HG03521 (cell line): ENCODE measurements at regions not wholly inside any gene's neighbourhood (a gene's known extent, or its start where the extent isn't known, plus 50 kb on each side); places are given as distances from the start of the nearest gene placed in this dataset.
"Not testable (repeated sequence)": the region's sequence is repeated elsewhere in the genome, so short reads cannot be mapped to it uniquely, and the experiment has no call there.

Experiments used
- ATAC-seq: cut with Tn5 transposase; IDR thresholded peaks from one replicate; pipeline ENCODE4 v1.9.1; 2021; ENCODE audit warnings: mild to moderate bottlenecking, moderate library complexity; ENCODE audit not compliant: unreplicated experiment

- ATAC-seq, result no peak
These were observed 151.5 kb upstream of the ATXN1 start for GRCh38 chr6:16912756-16913155.

- ATAC-seq, result no peak
These were observed 149.8 kb upstream of the ATXN1 start for GRCh38 chr6:16911088-16911487.

GRCh38 chr6:16909658-16910360, 148.5 kb upstream of the ATXN1 start:
- no peak for ATAC-seq

GRCh38 chr6:16907991-16908390, 146.7 kb upstream of the ATXN1 start:
- no peak for ATAC-seq

- no peak for ATAC-seq
These were observed 143.7 kb upstream of the ATXN1 start for GRCh38 chr6:16904957-16905356.

GRCh38 chr6:16903470-16903869, 142.2 kb upstream of the ATXN1 start:
- ATAC-seq, result no peak

- no peak for ATAC-seq
These were observed 141.2 kb upstream of the ATXN1 start for GRCh38 chr6:16902502-16902901.

- ATAC-seq, result no peak
These were observed 140.5 kb upstream of the ATXN1 start for GRCh38 chr6:16901782-16902181.

- ATAC-seq, result no peak
These were observed 140.0 kb upstream of the ATXN1 start for GRCh38 chr6:16901306-16901705.

GRCh38 chr6:16898640-16899396, 137.6 kb upstream of the ATXN1 start:
- ATAC-seq, result no peak

- no peak for ATAC-seq
These were observed 136.4 kb upstream of the ATXN1 start for GRCh38 chr6:16897669-16898068.

- ATAC-seq, result no peak
These were observed 133.0 kb upstream of the ATXN1 start for GRCh38 chr6:16894301-16894700.

- ATAC-seq, result not testable (repeated sequence)
These were observed 129.8 kb upstream of the ATXN1 start for GRCh38 chr6:16891110-16891509.

GRCh38 chr6:16885411-16886160, 124.3 kb upstream of the ATXN1 start:
- ATAC-seq, result no peak

- no peak for ATAC-seq
These were observed 123.3 kb upstream of the ATXN1 start for GRCh38 chr6:16884526-16884925.

GRCh38 chr6:16883414-16883813, 122.2 kb upstream of the ATXN1 start:
- no peak for ATAC-seq

GRCh38 chr6:16882230-16882629, 121.0 kb upstream of the ATXN1 start:
- no peak for ATAC-seq

GRCh38 chr6:16876852-16877251, 115.6 kb upstream of the ATXN1 start:
- not testable (repeated sequence) for ATAC-seq

GRCh38 chr6:16876201-16876600, 114.9 kb upstream of the ATXN1 start:
- no peak for ATAC-seq

- no peak for ATAC-seq
These were observed 112.4 kb upstream of the ATXN1 start for GRCh38 chr6:16873698-16874097.

- ATAC-seq, result no peak
These were observed 111.4 kb upstream of the ATXN1 start for GRCh38 chr6:16872543-16873235.
